OCI-M1 (cell line): ENCODE measurements at regions not wholly inside any gene's neighbourhood (a gene's known extent, or its start where the extent isn't known, plus 50 kb on each side); places are given as distances from the start of the nearest gene placed in this dataset.

Experiments
- DNase-seq: peaks from one replicate; lab custom pipeline; 2025; lab: John Stamatoyannopoulos, UW

DNA sequence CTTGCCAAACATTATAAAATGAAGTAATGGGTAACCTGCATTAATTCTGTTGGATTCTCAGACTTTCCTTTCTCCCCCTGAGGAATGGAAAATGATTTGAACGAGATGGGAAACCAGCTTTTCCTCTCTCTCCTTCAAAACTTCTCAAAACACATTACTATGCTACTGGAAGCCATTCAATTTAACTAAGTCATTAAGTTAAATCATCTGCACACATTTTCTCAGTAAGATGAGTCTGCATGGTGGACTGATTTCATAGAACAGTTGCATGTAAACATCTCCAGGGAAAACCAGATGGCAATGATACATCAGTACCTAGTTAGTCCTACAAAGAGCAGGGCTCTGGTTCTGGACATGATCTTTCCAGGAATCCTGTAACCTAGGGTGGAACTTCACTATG lies 59.9 kb downstream of the BMP4 start:
- no peak for DNase-seq

DNA sequence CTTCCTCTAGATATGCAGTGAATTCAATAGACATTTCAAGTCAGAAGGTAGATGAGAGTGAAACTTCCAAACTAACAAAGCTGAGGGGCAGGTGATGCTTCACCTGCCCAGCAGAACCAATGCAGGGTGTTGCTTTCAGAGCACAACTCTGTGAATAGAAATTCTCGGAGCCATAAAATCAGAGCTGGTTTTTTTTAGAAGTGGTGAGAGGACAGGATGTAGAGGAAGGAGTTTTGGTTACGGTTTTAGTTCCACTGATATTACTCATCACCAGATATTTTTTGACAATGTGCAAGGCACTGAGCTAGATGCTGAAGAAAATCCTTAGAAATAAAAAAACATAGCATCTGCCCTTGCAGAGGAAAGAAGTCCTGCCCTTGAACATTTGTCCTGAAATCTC lies 62.2 kb downstream of the BMP4 start:
- no peak for DNase-seq

DNA sequence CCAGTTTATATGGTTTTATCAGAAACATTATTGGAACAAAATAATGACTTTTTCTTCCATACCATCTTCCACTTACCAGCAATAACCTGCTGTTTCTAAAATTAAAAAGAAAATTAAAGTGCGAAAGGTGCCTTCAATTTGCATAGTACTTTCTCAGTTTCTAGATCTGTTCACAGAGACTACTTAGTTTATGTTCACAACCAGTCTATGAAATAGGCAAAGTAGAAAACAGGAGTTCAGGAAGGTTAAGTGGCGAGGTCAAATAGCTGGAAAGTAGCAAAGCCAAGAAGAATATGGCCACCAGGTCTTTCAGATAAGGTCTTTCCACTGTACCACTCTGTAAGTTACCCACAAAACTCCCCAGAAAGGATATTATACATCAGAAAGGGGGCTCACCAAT lies 63.3 kb downstream of the BMP4 start:
- no peak for DNase-seq

GRCh38 chr14:53890611-53891101 lies 66.0 kb downstream of the BMP4 start:
- DNase-seq = no peak

- DNase-seq = no peak
Measured at GRCh38 chr14:53888535-53889386, 67.9 kb downstream of the BMP4 start.

- DNase-seq = no peak
Measured at GRCh38 chr14:53885136-53885640, 71.4 kb downstream of the BMP4 start.

GRCh38 chr14:53884601-53885000 lies 72.0 kb downstream of the BMP4 start:
- DNase-seq = no peak

GRCh38 chr14:53883739-53884138 lies 72.9 kb downstream of the BMP4 start:
- no peak for DNase-seq

DNA sequence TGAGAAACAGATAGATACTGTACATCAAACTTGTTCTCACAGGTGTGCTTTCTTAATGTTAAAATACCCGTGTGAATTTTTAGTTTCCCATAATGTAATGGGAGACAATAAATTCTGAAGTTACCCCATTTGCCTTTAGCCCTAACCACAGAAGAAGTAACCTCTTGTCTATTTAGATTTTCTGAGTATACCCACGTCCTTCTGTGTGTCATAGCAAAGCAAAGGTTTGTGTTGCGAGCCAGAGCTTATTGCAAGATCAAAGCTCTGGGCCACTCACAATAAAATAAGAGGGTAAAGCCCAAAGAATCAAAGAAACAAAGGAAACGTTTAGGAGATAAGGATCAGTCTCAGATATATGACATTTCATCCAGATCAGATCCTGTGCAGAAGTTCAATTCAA lies 73.9 kb downstream of the BMP4 start:
- DNase-seq = no peak

DNA sequence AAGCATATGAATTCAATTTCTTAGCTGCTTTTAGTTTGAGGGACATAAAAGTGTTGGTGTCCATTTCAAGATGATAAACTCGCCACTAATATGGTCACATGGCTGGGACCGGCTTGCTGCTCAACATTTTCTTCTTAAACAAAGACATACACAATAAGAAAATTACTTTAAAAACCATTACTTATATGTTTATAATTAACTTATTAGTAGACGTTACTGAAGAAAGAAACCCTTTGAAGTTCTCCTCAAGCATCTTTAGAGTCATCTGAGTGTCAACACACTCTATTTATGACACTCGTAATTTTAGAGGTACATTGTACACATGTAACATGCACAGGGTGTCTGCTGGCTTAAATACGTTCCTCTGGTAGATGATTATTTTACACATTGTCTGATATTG lies 74.7 kb downstream of the BMP4 start:
- DNase-seq = no peak

DNA sequence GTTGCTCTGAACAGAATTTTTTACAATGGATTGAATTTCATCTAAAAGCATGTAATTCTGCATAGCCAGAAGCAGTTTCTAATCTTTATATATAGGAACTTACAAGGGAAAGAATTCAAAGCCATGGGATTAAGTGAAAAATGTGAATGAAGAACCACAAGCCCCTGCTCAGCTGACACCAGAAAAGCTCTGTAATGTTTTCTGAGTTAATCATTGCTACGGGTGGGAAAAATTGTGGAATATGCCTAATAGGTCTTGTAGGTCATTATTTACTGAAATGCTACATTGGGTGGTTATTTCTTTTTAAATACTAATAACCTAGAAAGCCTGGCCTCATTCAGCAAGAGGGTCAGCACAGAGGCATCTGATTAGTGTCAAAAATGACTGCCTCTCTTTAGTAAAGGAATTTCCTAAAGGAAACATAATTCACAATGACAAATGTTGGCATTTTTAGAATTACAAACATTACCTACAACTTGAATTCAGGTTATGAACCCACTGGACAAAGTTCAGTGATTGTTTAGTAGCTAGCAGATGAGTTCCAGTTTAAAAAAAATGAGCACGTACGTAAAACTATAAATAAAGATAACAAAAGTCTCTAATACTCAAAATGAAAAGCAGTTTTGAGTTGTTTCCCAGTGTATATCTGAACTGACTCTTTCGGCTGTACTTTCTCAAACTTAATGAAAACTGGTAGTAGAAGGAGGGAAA lies 75.3 kb downstream of the BMP4 start:
- DNase-seq = no peak

- no peak for DNase-seq
Measured at GRCh38 chr14:53880761-53881160, 75.9 kb downstream of the BMP4 start.

DNA sequence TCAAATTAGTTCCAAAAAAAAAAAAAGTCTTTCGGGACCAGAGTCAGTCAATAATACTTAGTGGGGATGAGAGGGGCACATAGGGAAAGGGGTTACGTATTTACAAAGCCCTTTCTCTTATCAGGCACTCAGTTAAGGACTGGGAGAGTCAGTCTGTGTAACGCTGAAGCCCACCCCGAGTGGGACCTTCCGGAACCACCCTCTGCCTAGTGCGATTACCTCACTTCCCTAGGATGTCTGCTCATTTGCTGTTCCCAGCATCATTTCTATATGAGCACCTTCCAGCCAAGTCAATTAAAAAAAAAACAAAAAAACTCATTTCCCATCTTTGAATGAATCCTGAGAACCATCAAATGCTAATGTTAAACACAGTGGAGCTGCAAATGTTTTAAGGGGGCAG lies 76.9 kb downstream of the BMP4 start:
- DNase-seq = no peak

- no peak for DNase-seq
Measured at GRCh38 chr14:53879022-53879686, 77.5 kb downstream of the BMP4 start.

- no peak for DNase-seq
Measured at GRCh38 chr14:53875324-53875897, 81.2 kb downstream of the BMP4 start.

- DNase-seq = no peak
Measured at GRCh38 chr14:53874704-53875103, 81.9 kb downstream of the BMP4 start.

DNA sequence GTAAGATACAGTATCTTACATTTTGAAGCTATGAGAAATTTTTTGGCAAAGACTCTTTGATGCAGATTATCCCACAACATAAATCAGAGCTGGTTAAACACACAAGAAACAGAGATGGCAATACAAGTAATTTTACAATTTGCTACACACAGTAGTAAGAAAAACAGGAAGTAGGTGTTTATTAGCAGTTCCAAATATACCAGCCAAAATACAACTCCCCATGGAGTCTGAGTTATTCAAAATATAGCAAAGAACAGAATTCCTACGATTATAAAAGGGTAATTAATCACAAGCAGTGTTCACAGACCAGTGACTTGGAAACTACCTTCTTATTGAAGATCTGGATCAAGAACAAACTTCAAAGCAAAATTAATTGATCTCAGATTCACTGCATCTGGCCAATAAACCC lies 83.9 kb downstream of the BMP4 start:
- DNase-seq = no peak

- DNase-seq = no peak
Measured at GRCh38 chr14:53871951-53872350, 84.7 kb downstream of the BMP4 start.

GRCh38 chr14:53871011-53871410 lies 85.6 kb downstream of the BMP4 start:
- no peak for DNase-seq

DNA sequence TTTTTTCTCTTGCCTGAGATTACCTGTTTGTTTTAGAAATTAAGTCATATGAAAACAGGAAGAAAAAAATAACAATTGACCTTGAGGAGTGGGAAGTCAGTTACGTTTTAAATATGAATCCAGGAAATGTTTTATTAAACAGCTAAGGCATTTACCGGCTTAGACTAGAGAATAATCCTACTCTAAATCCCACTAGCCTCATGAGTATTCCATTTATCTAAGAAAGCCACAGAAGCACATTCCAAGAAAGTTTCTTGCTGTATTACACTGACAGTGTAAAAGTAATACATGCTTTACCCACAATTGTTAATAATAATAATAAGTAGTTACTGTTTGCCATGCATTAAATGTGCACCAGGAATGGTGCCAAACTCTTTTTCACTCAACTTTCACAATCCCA lies 90.9 kb downstream of the BMP4 start:
- no peak for DNase-seq

- DNase-seq = no peak
Measured at GRCh38 chr14:53861781-53862180, 94.8 kb downstream of the BMP4 start.

GRCh38 chr14:53858345-53858684 lies 98.3 kb downstream of the BMP4 start:
- DNase-seq = no peak
